ENCODE measurements at regions not wholly inside any gene's neighbourhood (a gene's known extent, or its start where the extent isn't known, plus 50 kb on each side); places are given as distances from the start of the nearest gene placed in this dataset.
A peak's percentile ranks its signal among the peaks of the same experiment; 100 is the strongest.

GRCh38 chr2:11068856-11069526 lies 86.3 kb upstream of the SLC66A3 start:
- WGBS, 2 donors: 90 to 93% methylated on average over 13 of the region's 13 CpGs
- Histone ChIP-seq H3K4me3 (replicated peaks in 1 of 3) (no peak overlapping the region), H3K36me3 (no peaks in the 10 kb centered on the region), H3K27ac (no peak overlapping the region), H3K9me3 (no peaks in the 10 kb centered on the region), H3K4me1 (no peaks in the 10 kb centered on the region), H3K27me3 (no peaks in the 10 kb centered on the region)
- DNase-seq: no peak
- TF ChIP-seq CTCF (IDR thresholded peaks at IDR 0.05): no peak
- no peak for TF ChIP-seq POLR2A (IDR thresholded peaks at IDR 0.05)
- intact Hi-C loops (cut with DNase I): no loop called here

- no peak overlapping the region for H3K27ac ChIP-seq
- no peak overlapping the region for H3K4me3 ChIP-seq (replicated peaks in 1 of 3)
- no peaks in the 10 kb centered on the region for H3K4me1 ChIP-seq
- no peaks in the 10 kb centered on the region for H3K9me3 ChIP-seq
- no peak for DNase-seq
- H3K36me3 ChIP-seq: no peaks in the 10 kb centered on the region
- TF ChIP-seq CTCF (IDR thresholded peaks at IDR 0.05): no peak
- no peak for TF ChIP-seq POLR2A (IDR thresholded peaks at IDR 0.05)
- intact Hi-C loops (cut with DNase I): no loop called here
- whole genome bisulfite sequencing, 2 donors: 87 to 95% methylated on average over 10 of the region's 10 CpGs
- H3K27me3 ChIP-seq: no peaks in the 10 kb centered on the region
These were observed 85.6 kb upstream of the SLC66A3 start for GRCh38 chr2:11069566-11070185.

GRCh38 chr2:11071211-11071610 lies 84.1 kb upstream of the SLC66A3 start:
- WGBS, 2 donors: 37% methylated on average over 7 of the region's 7 CpGs
- no peaks in the 10 kb centered on the region for H3K27me3 ChIP-seq

GRCh38 chr2:11071939-11072338 lies 83.3 kb upstream of the SLC66A3 start:
- Histone ChIP-seq H3K27me3 (no peaks in the 10 kb centered on the region), H3K27ac (no peak overlapping the region), H3K4me3 (replicated peaks in 1 of 3) (no peak overlapping the region), H3K9me3 (no peaks in the 10 kb centered on the region), H3K36me3 (no peaks in the 10 kb centered on the region), H3K4me1 (no peaks in the 10 kb centered on the region)
- no peak for DNase-seq
- intact Hi-C loops (cut with DNase I): no loop called here
- WGBS, 2 donors: 81 to 87% methylated on average over 2 of the region's 2 CpGs
- TF ChIP-seq CTCF (IDR thresholded peaks at IDR 0.05) (no peak), POLR2A (IDR thresholded peaks at IDR 0.05) (no peak)

More at GRCh38 chr2:11071211-11071610, 84.1 kb upstream of the SLC66A3 start:
- H3K36me3 ChIP-seq: no peaks in the 10 kb centered on the region
- H3K4me1 ChIP-seq: no peaks in the 10 kb centered on the region
- H3K4me3 ChIP-seq (replicated peaks in 1 of 3): no peak overlapping the region
- peak; percentile 5 to 19 for DNase-seq
- no peak overlapping the region for H3K27ac ChIP-seq
- H3K9me3 ChIP-seq: no peaks in the 10 kb centered on the region
- no peak for TF ChIP-seq POLR2A (IDR thresholded peaks at IDR 0.05)
- TF ChIP-seq CTCF (IDR thresholded peaks at IDR 0.05): no peak
- intact Hi-C loops (cut with DNase I): no loop called here

GRCh38 chr2:11072550-11072949 lies 82.7 kb upstream of the SLC66A3 start:
- intact Hi-C loops (cut with DNase I): no loop called here

More at GRCh38 chr2:11072550-11072949, 82.7 kb upstream of the SLC66A3 start:
- WGBS, 2 donors: 77 to 80% methylated on average over 6 of the region's 6 CpGs
- TF ChIP-seq POLR2A (IDR thresholded peaks at IDR 0.05): no peak
- no peak for TF ChIP-seq CTCF (IDR thresholded peaks at IDR 0.05)
- Histone ChIP-seq H3K36me3 (no peaks in the 10 kb centered on the region), H3K27me3 (no peaks in the 10 kb centered on the region), H3K4me3 (replicated peaks in 1 of 3) (no peak overlapping the region), H3K4me1 (no peaks in the 10 kb centered on the region), H3K27ac (no peak overlapping the region), H3K9me3 (no peaks in the 10 kb centered on the region)
- no peak for DNase-seq

Measured in thyroid gland (tissue), 4 donors.